GF-D8 (cell line): ENCODE measurements at regions not wholly inside any gene's neighbourhood (a gene's known extent, or its start where the extent isn't known, plus 50 kb on each side); places are given as distances from the start of the nearest gene placed in this dataset.

Experiments
- DNase-seq: peaks from one replicate; lab custom pipeline; 2025; lab: John Stamatoyannopoulos, UW

DNA sequence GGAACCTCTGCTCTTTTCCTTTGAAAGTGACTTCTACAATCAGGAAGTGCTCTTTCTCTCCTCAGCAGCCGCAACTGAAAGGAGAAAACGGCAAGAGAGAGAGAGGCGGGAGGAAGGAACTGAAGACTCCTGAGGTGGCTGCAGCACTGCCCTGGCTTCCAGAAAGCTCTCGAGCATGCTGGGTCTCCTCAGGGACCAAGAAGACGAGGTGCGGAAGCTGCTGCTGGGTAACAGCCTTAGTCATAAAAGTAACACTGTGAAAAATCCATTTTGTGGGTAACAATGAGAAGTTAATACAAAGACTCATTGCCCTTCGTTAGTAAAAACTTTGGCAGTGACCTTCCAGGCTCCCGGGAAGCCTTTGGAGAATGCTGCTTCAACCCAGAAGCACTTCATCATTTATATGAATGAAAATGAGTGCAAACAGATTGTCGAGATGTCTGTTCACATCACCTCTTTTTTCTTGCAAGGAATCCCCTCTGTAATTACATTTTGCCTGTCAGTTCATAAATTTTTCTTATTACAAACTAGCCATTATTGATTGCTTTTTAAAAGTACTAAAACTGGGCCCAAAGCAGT is 473.4 kb downstream of the SOX6 start:
- DNase-seq, result no peak

- no peak for DNase-seq
Measured at GRCh38 chr11:15883455-15883920, 472.9 kb downstream of the SOX6 start.

- DNase-seq, result no peak
Measured at GRCh38 chr11:15884141-15884540, 472.2 kb downstream of the SOX6 start.

DNA sequence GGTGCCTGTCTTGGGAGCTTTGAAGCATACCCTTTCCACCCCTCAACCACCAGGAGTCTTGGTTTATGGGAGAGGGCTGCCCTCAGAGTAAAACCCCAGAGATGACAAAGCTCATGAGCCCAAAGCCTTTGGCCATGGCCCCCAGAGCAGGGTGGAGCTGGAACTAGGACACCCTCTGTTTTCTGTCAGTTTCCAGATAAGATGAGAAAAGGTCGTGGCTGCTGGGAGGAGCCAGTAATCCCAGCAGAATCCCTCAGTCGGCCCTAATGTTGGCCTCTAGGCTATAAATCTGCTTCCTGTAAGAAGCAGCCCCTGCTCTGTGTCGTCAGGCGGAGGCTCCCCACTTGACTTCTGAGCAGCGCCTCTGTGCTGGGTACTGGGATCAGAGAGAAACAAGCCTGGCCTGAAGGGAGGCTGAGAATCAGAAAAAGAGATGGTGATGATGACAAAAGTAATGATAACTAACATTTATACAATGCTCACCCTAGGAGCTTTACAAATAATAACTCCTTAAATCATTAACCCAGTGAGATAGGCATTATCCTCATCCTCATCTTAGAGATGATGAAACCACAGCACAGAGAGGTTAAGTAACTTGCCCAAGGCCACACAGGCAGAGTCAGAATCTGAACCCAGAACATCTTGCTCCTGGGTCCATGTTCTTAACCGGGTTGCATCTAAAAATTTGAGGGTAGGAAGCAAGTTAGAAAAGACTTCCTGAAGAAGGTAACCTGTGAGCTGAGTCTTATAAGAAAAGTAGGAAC is 471.4 kb downstream of the SOX6 start:
- no peak for DNase-seq

GRCh38 chr11:15885854-15886253 is 470.5 kb downstream of the SOX6 start:
- no peak for DNase-seq

DNA sequence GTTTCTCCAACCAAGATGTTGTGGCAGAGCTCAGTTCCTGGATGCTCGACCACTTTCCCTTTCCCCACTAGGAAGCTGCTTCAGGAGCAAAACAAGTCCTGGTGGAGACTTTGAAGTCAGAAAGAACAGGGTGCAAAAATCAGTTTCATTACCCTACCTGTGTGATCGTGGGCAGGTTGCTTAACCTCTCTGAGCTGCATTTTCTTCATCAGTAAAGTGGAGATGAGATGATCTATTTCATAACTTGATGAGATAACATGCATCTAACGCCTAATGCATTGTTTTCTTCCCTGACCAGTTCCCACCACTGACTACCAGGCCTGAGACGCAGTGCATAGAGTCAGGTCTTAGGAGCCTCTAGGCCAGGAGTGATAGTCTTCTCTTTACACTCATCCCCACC is 470.0 kb downstream of the SOX6 start:
- DNase-seq, result no peak

GRCh38 chr11:15886866-15887265 is 469.5 kb downstream of the SOX6 start:
- no peak for DNase-seq

GRCh38 chr11:15888556-15889345 is 467.6 kb downstream of the SOX6 start:
- DNase-seq, result no peak

GRCh38 chr11:15889363-15890030 is 466.8 kb downstream of the SOX6 start:
- DNase-seq, result no peak

DNA sequence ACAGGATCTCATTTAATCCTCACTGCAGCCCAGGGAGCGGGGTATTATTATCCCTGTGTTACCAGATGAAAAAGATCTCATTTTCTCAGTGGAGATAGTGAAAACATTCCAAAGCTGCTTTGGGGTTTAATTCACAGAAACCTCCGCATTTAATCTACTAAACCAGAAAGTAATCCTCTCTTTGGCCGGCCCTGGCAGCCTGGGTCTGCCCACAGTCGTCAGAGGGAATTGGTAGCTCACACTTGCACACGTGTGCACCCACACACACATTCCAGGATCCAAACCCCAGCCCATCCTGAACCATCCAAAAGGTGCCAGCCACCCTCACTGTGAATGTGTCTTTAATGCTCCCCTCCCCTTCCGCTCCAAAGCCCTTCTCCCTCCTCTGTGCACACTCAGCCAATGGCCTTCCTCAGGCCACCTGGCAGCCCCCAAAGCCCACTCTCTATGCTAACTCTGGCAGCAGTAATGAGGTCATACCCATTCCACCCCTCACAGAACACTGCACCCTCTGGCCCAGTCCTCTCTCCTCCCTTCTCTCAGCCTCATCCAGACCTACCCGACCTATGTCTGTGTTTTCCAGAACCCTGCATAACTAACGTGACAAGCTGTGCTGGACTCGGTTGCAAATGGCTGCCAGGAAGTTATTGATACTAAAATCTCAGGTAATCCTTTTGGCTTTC is 466.2 kb downstream of the SOX6 start:
- no peak for DNase-seq

GRCh38 chr11:15893080-15893492 is 463.3 kb downstream of the SOX6 start:
- DNase-seq, result no peak

GRCh38 chr11:15896026-15896425 is 460.3 kb downstream of the SOX6 start:
- no peak for DNase-seq

DNA sequence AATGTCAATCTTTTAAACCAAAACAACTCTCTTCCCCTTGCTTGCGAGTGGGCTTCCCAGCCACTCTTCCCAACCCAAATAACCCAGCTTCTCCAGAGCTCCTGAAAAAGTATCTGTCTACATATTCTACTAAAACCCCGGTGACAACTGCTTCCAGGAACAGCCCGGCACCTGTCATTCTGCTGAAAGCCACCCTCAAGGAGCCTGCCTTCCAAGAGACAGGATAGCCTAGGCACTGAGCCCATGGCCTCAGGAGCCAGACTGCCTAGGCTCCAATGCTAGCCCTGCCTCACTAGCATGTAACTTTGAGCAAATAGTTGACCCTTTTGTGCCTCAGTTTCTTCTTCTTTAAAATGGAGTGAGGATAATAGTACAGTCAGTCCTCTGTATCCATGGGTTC is 459.8 kb downstream of the SOX6 start:
- DNase-seq, result no peak

DNA sequence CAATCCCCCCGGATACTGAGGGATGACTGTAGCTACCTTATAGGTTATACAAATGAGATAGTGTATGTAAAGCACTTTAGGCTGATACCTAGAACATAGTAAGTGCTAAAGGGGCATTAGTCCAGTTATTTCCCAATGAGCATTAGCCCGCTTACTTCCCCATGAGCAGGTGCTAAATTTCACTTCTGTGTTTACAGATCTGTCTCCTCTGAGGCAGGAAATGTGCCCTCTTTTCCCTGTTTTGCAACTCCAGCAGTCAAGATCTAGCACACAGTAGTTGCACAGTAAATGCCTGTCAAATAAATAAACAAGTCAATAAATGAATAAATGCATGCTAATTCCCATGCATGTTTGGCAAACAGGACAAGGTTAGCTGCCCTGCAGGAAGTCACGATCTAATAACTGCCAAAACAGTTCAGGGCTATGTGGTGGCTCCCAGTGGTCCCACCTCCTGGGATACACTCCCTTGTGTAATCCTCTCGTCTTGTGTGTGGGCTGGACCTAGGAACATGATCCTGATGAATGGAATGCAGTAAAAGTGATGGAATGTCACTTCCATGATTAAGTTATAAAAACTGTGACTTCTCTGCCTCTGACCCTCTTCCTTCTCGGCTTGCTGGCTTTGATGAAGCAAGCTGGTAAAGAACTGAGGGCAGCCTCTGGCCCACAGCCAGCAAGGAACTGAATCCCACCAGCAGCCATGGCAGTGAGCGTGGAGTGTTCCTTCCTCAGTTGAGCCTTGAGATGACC is 459.0 kb downstream of the SOX6 start:
- no peak for DNase-seq

- DNase-seq, result no peak
Measured at GRCh38 chr11:15901054-15901453, 455.3 kb downstream of the SOX6 start.

GRCh38 chr11:15901790-15902189 is 454.6 kb downstream of the SOX6 start:
- no peak for DNase-seq

- DNase-seq, result no peak
Measured at GRCh38 chr11:15903246-15903645, 453.1 kb downstream of the SOX6 start.

DNA sequence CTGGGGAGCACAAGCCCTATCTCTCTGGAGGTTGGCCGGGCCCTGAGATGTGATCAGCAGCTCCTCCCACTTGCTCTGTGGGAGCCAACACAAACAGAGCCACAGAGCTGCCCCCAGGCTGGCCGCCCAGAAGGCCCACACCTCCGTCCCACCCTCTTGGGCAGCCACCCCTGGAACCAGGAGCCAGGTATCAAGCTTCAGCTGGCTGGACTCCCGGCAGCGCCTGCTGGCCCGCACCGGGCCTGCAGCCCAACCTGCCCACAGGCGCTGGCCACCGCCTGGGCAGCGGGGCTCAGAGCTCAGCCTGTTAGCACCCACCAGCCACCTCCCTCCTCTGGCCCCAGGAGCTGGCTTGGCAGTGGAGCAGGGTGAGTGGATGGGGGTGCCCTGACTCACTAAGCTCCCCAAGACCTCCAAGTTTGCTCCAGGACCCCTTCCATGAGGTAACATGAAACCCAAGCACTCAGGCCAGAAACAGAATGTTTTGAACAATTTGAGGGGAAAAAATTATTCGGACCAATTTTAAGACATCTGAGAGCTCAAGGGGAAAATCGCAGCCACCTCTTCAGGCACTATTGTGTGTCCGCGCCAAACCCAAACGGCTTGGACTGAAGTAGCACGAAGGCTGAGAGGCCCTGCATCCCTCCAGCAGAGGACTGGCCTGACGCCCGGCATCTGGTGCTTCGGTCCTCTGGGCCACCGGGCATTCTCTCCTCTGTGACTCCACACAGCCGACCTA is 450.8 kb downstream of the SOX6 start:
- DNase-seq, result no peak

DNA sequence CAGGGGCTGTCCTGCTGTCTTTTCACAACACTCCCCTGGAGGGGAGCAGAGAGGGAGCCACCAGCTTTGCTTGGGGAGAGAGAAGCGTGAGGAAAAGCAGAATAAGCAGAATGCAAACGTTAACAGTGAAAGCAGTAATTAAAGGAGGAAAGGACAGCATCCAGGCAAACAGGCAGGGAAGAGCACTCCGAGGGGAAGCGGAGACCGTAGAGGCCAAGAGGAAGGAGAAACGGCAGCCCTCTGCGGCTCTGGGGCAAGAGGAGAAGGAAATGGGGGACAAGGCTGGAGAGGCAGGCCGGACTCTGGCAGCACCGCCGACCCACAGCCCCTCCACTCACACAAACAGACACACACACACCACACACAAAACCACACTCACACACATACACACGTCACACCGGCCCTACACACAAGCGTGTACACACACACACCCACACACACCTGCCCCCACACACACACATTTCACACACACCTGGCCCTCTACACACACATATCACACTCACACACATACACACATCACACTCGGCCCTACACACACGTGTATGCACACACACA is 449.8 kb downstream of the SOX6 start:
- no peak for DNase-seq

GRCh38 chr11:15907806-15908205 is 448.5 kb downstream of the SOX6 start:
- DNase-seq, result no peak
